ENCODE measurements at regions not wholly inside any gene's neighbourhood (a gene's known extent, or its start where the extent isn't known, plus 50 kb on each side); places are given as distances from the start of the nearest gene placed in this dataset.
A peak's percentile ranks its signal among the peaks of the same experiment; 100 is the strongest.

GRCh38 chr13:44249431-44249836, 124.2 kb upstream of the SERP2 start:
- no peak overlapping the region for H3K27ac ChIP-seq
- no peaks in the 10 kb centered on the region for H3K27me3 ChIP-seq
- H3K4me3 ChIP-seq (ENCODE audit: low read depth in 1 of 2, low read length in 1 of 2), result no peak overlapping the region
- H3K9me3 ChIP-seq, result no peaks in the 10 kb centered on the region
- H3K4me1 ChIP-seq (ENCODE audit: control insufficient read depth in 1 of 2, insufficient read depth in 1 of 2, low read depth in 1 of 2, low read length in 1 of 2), result no peaks in the 10 kb centered on the region
- H3K36me3 ChIP-seq, result no peaks in the 10 kb centered on the region
- no peak for TF ChIP-seq CTCF (IDR thresholded peaks at IDR 0.05)

GRCh38 chr13:44252938-44253337, 120.7 kb upstream of the SERP2 start:
- Histone ChIP-seq H3K4me3 (ENCODE audit: low read depth in 1 of 2, low read length in 1 of 2) (no peak overlapping the region), H3K36me3 (no peaks in the 10 kb centered on the region), H3K27ac (no peak overlapping the region), H3K4me1 (ENCODE audit: control insufficient read depth in 1 of 2, insufficient read depth in 1 of 2, low read depth in 1 of 2, low read length in 1 of 2) (no peaks in the 10 kb centered on the region), H3K9me3 (no peaks in the 10 kb centered on the region), H3K27me3 (no peaks in the 10 kb centered on the region)
- no peak for TF ChIP-seq CTCF (IDR thresholded peaks at IDR 0.05)

GRCh38 chr13:44255771-44256364, 117.8 kb upstream of the SERP2 start:
- Histone ChIP-seq H3K4me3 (ENCODE audit: low read depth in 1 of 2, low read length in 1 of 2) (no peak overlapping the region), H3K27me3 (no peaks in the 10 kb centered on the region), H3K9me3 (no peaks in the 10 kb centered on the region), H3K27ac (no peak overlapping the region), H3K4me1 (ENCODE audit: control insufficient read depth in 1 of 2, insufficient read depth in 1 of 2, low read depth in 1 of 2, low read length in 1 of 2) (peaks cover 15 to 19% of the 10 kb centered on the region in 2 experiments), H3K36me3 (no peaks in the 10 kb centered on the region)
- no peak for TF ChIP-seq CTCF (IDR thresholded peaks at IDR 0.05)

GRCh38 chr13:44257796-44258195, 115.8 kb upstream of the SERP2 start:
- no peaks in the 10 kb centered on the region for H3K27me3 ChIP-seq
- H3K4me3 ChIP-seq (ENCODE audit: low read depth in 1 of 2, low read length in 1 of 2), result no peak overlapping the region

GRCh38 chr13:44259045-44260027, 114.3 kb upstream of the SERP2 start:
- Histone ChIP-seq H3K9me3 (no peaks in the 10 kb centered on the region), H3K4me1 (ENCODE audit: control insufficient read depth in 1 of 2, insufficient read depth in 1 of 2, low read depth in 1 of 2, low read length in 1 of 2) (peaks cover 15 to 19% of the 10 kb centered on the region in 2 experiments), H3K4me3 (ENCODE audit: low read depth in 1 of 2, low read length in 1 of 2) (peak overlapping the region in 1 of 2 experiments; percentile 28), H3K36me3 (no peaks in the 10 kb centered on the region), H3K27ac (peak overlapping the region; percentile 67), H3K27me3 (no peaks in the 10 kb centered on the region)
- no peak for TF ChIP-seq CTCF (IDR thresholded peaks at IDR 0.05)

More at GRCh38 chr13:44257796-44258195, 115.8 kb upstream of the SERP2 start:
- peaks cover 15 to 19% of the 10 kb centered on the region in 2 experiments for H3K4me1 ChIP-seq (ENCODE audit: control insufficient read depth in 1 of 2, insufficient read depth in 1 of 2, low read depth in 1 of 2, low read length in 1 of 2)
- H3K9me3 ChIP-seq, result no peaks in the 10 kb centered on the region
- no peaks in the 10 kb centered on the region for H3K36me3 ChIP-seq
- H3K27ac ChIP-seq, result no peak overlapping the region
- no peak for TF ChIP-seq CTCF (IDR thresholded peaks at IDR 0.05)

Measured in neutrophil (primary cell).